Smooth muscle cell (in vitro differentiated cells): ENCODE measurements at regions not wholly inside any gene's neighbourhood (a gene's known extent, or its start where the extent isn't known, plus 50 kb on each side); places are given as distances from the start of the nearest gene placed in this dataset.
A peak's percentile ranks its signal among the peaks of the same experiment; 100 is the strongest.

ENCODE experiments used
- DNase-seq: peaks from one replicate; lab custom pipeline; 2025; ENCODE audit not compliant: unreplicated experiment; lab: John Stamatoyannopoulos, UW
- H2AFZ ChIP-seq: fragments of 200-600 bp; sonication (generic); 2 replicates; pipeline ENCODE4 v1.6.0; 2016; ENCODE audit warnings: antibody characterized with exemption, low read depth, mild to moderate bottlenecking
- H3F3A ChIP-seq: fragments of 200-600 bp; sonication (generic); 2 replicates; pipeline ENCODE4 v1.6.0; 2017; ENCODE audit warnings: antibody characterized with exemption, low read depth
- H3K27ac ChIP-seq: fragments of 200-600 bp; sonication (generic); 2 replicates; pipeline ENCODE4 v1.5.1; 2016; ENCODE audit warnings: low read depth, mild to moderate bottlenecking
- H3K27me3 ChIP-seq: fragments of 200-600 bp; sonication (generic); 2 replicates; pipeline ENCODE4 v1.6.1; 2016; ENCODE audit warnings: low read depth, mild to moderate bottlenecking
- H3K36me3 ChIP-seq: fragments of 200-600 bp; sonication (generic); 2 replicates; pipeline ENCODE4 v1.5.1; 2016; ENCODE audit warnings: low read depth
- H3K4me1 ChIP-seq: fragments of 200-600 bp; sonication (generic); 2 replicates; pipeline ENCODE4 v1.5.1; 2016; ENCODE audit warnings: low read depth
- H3K4me2 ChIP-seq: fragments of 200-600 bp; sonication (generic); 2 replicates; pipeline ENCODE4 v1.6.0; 2016; ENCODE audit warnings: mild to moderate bottlenecking
- H3K4me3 ChIP-seq: fragments of 200-600 bp; sonication (generic); 2 replicates; pipeline ENCODE4 v1.5.1; 2016; ENCODE audit warnings: mild to moderate bottlenecking
- H3K79me2 ChIP-seq: fragments of 200-600 bp; sonication (generic); 2 replicates; pipeline ENCODE4 v1.6.0; 2016; ENCODE audit warnings: low read depth, mild to moderate bottlenecking
- H3K9ac ChIP-seq: fragments of 200-600 bp; sonication (generic); 2 replicates; pipeline ENCODE4 v1.6.0; 2016; ENCODE audit warnings: low read depth
- H3K9me3 ChIP-seq: fragments of 200-600 bp; sonication (generic); replicated peaks from 2 replicates; pipeline ENCODE4 v1.5.1; 2016; ENCODE audit warnings: low read depth
- H4K20me1 ChIP-seq: fragments of 200-600 bp; sonication (generic); 2 replicates; pipeline ENCODE4 v1.6.0; 2016; ENCODE audit warnings: low read depth
- CTCF ChIP-seq: fragments of 200-600 bp; sonication (generic); IDR thresholded peaks from 2 replicates; pipeline ENCODE4 v1.5.1; 2017; ENCODE audit warnings: borderline replicate concordance, mild to moderate bottlenecking, antibody characterized with exemption; ENCODE audit not compliant: insufficient read depth, poor library complexity, severe bottlenecking
- WGBS: methylation state at CpG from one replicate; pipeline ENCODE4 v1.1.7; 2016; ENCODE audit warnings: low lambda C conversion rate; 5-methylcytosine and 5-hydroxymethylcytosine counted together

DNA sequence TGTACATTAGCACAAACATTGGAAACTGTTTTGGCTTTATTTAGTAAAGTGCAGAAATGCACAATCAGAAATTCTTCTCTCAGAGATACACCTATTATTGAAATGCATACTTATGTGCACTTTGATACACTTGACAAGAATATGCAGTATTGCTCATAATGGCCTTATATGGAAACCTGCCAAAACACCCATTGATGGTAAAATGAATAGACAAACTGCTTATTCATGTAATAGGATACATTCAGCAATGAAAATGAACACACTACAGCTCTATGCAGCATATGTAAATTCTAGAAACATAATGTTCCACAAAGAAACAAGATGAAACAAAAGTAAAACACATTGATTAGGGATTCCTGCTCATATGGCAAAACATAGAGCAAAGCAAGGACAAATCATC, 223.9 kb downstream of the S1PR1 start:
- H3K9me3 ChIP-seq = no peaks in the 10 kb centered on the region
- no peaks in the 10 kb centered on the region for H3K4me1 ChIP-seq
- H3K4me3 ChIP-seq = no peak overlapping the region
- H3K4me2 ChIP-seq = no peak overlapping the region
- no peak overlapping the region for H2AFZ ChIP-seq
- no peaks in the 10 kb centered on the region for H3K27me3 ChIP-seq
- no peaks in the 10 kb centered on the region for H4K20me1 ChIP-seq
- no peak for DNase-seq
- H3K9ac ChIP-seq = no peak overlapping the region
- no peaks in the 10 kb centered on the region for H3F3A ChIP-seq
- no peaks in the 10 kb centered on the region for H3K79me2 ChIP-seq
- TF ChIP-seq CTCF = no peak
- H3K27ac ChIP-seq = no peak overlapping the region
- H3K36me3 ChIP-seq = no peaks in the 10 kb centered on the region

- no peaks in the 10 kb centered on the region for H3K4me1 ChIP-seq
- no peaks in the 10 kb centered on the region for H3K9me3 ChIP-seq
- TF ChIP-seq CTCF = no peak
- no peak overlapping the region for H3K9ac ChIP-seq
- H3K79me2 ChIP-seq = no peaks in the 10 kb centered on the region
- H3K27me3 ChIP-seq = no peaks in the 10 kb centered on the region
- H2AFZ ChIP-seq = no peak overlapping the region
- DNase-seq = no peak
- H3K4me2 ChIP-seq = no peak overlapping the region
- no peak overlapping the region for H3K27ac ChIP-seq
- H4K20me1 ChIP-seq = no peaks in the 10 kb centered on the region
- H3K4me3 ChIP-seq = no peak overlapping the region
- H3F3A ChIP-seq = no peaks in the 10 kb centered on the region
- 89% methylated on average over 1 of the region's 1 CpG for WGBS
- no peaks in the 10 kb centered on the region for H3K36me3 ChIP-seq
Measured at GRCh38 chr1:101463195-101463594, 226.4 kb downstream of the S1PR1 start.

GRCh38 chr1:101465941-101466340, 229.1 kb downstream of the S1PR1 start:
- H3K27ac ChIP-seq = no peak overlapping the region
- no peak for TF ChIP-seq CTCF
- H3K79me2 ChIP-seq = no peaks in the 10 kb centered on the region
- H3K4me2 ChIP-seq = no peak overlapping the region
- no peak for DNase-seq
- H3K9me3 ChIP-seq = no peaks in the 10 kb centered on the region
- H3F3A ChIP-seq = no peaks in the 10 kb centered on the region
- H3K4me1 ChIP-seq = no peaks in the 10 kb centered on the region
- no peak overlapping the region for H2AFZ ChIP-seq
- H3K36me3 ChIP-seq = no peaks in the 10 kb centered on the region
- H4K20me1 ChIP-seq = no peaks in the 10 kb centered on the region
- no peak overlapping the region for H3K9ac ChIP-seq
- WGBS = 98% methylated on average over 2 of the region's 2 CpGs
- no peak overlapping the region for H3K4me3 ChIP-seq
- H3K27me3 ChIP-seq = no peaks in the 10 kb centered on the region

DNA sequence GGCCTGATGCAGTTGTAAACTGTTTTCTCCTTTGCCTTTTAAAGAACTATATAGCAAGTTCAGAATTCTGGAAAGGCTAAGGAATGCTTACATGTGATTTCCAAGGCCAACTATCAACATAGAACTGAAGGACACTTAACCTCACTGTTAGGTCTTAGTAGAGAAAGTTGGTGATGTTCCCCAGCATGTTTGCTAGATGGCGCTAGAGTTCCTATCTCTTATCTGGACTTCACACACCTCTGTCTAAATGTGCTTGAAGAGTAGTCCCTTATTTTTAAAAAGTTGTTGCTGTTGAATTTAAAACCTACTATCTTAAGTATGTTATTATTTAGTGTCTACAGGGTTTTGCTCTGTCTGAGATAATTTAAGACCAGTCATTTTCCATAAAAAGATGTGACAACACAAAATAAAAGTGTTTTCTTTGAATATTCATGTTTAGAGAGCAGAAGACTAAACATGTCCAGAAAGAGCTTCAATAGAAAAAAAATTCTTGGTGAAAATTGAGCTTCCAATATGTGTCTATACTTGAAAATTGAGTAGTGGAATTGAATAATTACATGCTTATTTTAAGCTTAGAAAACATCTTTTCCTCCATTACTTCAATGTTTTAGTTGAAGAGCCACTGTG, 237.3 kb downstream of the S1PR1 start:
- no peaks in the 10 kb centered on the region for H3K9me3 ChIP-seq
- H3F3A ChIP-seq = no peaks in the 10 kb centered on the region
- H3K4me3 ChIP-seq = no peak overlapping the region
- no peak overlapping the region for H3K27ac ChIP-seq
- H2AFZ ChIP-seq = no peak overlapping the region
- no peaks in the 10 kb centered on the region for H3K27me3 ChIP-seq
- no peak overlapping the region for H3K4me2 ChIP-seq
- WGBS = 0% methylated on average over 1 of the region's 1 CpG
- no peak overlapping the region for H3K9ac ChIP-seq
- H3K4me1 ChIP-seq = no peaks in the 10 kb centered on the region
- no peaks in the 10 kb centered on the region for H3K36me3 ChIP-seq
- TF ChIP-seq CTCF = peak; percentile 40
- H3K79me2 ChIP-seq = no peaks in the 10 kb centered on the region
- H4K20me1 ChIP-seq = no peaks in the 10 kb centered on the region
- no peak for DNase-seq
